BJ (cell line): ENCODE measurements at regions not wholly inside any gene's neighbourhood (a gene's known extent, or its start where the extent isn't known, plus 50 kb on each side); places are given as distances from the start of the nearest gene placed in this dataset.

ENCODE experiments used
- CTCF ChIA-PET: fragments of 350-600 bp; formaldehyde crosslinking; extraction: SDS; loops from one replicate; lab custom pipeline; 2021; ENCODE audit warnings: antibody characterized with exemption, inconsistent platforms; lab: Yijun Ruan, JAX
- POLR2A ChIA-PET: fragments of 300-600 bp; sonication (Branson Sonifier 250); formaldehyde crosslinking; extraction: SDS; loops from one replicate; lab custom pipeline; 2021; ENCODE audit warnings: antibody characterized with exemption; lab: Charles Lee
- DNase-seq: peaks from one replicate; pipeline ENCODE4 v3.0.0-alpha.2; 2011; ENCODE audit warnings: low read depth
- H3K27me3 ChIP-seq: 2 replicates; pipeline ENCODE4 v1.6.0; 2011; ENCODE audit warnings: low read length; ENCODE audit not compliant: control insufficient read depth, insufficient read depth
- H3K36me3 ChIP-seq: 2 replicates; pipeline ENCODE4 v1.5.1; 2011; ENCODE audit warnings: low read length; ENCODE audit not compliant: control insufficient read depth, insufficient read depth
- H3K4me3 ChIP-seq: 2 replicates; pipeline ENCODE4 v1.5.1; 2011; ENCODE audit warnings: low read depth, mild to moderate bottlenecking, control low read depth, low read length
- CTCF ChIP-seq: IDR thresholded peaks from 2 replicates; pipeline ENCODE4 v1.5.1; 2011; ENCODE audit warnings: low read depth, mild to moderate bottlenecking, control low read depth, inconsistent platforms, low read length, moderate library complexity; ENCODE audit not compliant: insufficient read depth

- no peak for DNase-seq
- CTCF ChIA-PET: no interaction called here
- TF ChIP-seq CTCF: no peak
- Histone ChIP-seq H3K4me3 (no peak overlapping the region), H3K27me3 (no peaks in the 10 kb centered on the region), H3K36me3 (no peaks in the 10 kb centered on the region)
- POLR2A ChIA-PET: no interaction called here
These were observed 203.4 kb upstream of the ZNF608 start for GRCh38 chr5:124949862-124950261.

GRCh38 chr5:124951105-124951504 is 204.7 kb upstream of the ZNF608 start:
- POLR2A ChIA-PET: no interaction called here
- no peak for TF ChIP-seq CTCF
- Histone ChIP-seq H3K36me3 (no peaks in the 10 kb centered on the region), H3K4me3 (no peak overlapping the region), H3K27me3 (no peaks in the 10 kb centered on the region)
- CTCF ChIA-PET: no interaction called here
- no peak for DNase-seq

- no peak for TF ChIP-seq CTCF
- no peak overlapping the region for H3K4me3 ChIP-seq
These were observed 205.2 kb upstream of the ZNF608 start for GRCh38 chr5:124951661-124952060.

DNA sequence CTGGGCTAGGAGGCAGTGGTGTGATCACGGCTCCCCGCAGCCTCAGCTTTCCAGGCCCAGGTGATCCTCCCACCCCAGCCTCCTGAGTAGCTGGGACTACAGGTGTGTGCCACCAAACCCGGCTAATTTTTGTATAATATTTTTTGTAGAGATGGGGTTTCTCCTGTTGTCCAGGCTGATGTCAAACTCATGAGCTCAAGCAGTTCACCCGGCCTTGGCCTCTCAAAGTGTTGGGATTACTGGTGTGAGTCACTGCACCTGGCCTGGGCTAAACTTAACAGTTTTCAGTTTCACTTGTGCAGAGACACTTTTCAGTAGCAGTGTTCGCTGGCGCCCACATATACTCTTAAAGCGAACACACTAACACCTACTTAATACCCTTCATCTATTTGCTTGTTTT is 205.6 kb upstream of the ZNF608 start:
- POLR2A ChIA-PET: no interaction called here
- H3K27me3 ChIP-seq: no peaks in the 10 kb centered on the region
- DNase-seq: no peak
- no peaks in the 10 kb centered on the region for H3K36me3 ChIP-seq
- no peak for TF ChIP-seq CTCF
- CTCF ChIA-PET: no interaction called here
- H3K4me3 ChIP-seq: no peak overlapping the region

More at GRCh38 chr5:124951661-124952060, 205.2 kb upstream of the ZNF608 start:
- Histone ChIP-seq H3K36me3 (no peaks in the 10 kb centered on the region), H3K27me3 (no peaks in the 10 kb centered on the region)
- POLR2A ChIA-PET: no interaction called here
- CTCF ChIA-PET: no interaction called here
- no peak for DNase-seq

GRCh38 chr5:124952566-124952965 is 206.1 kb upstream of the ZNF608 start:
- ChIA-PET CTCF (no interaction called here), POLR2A (no interaction called here)
- Histone ChIP-seq H3K36me3 (no peaks in the 10 kb centered on the region), H3K4me3 (no peak overlapping the region), H3K27me3 (no peaks in the 10 kb centered on the region)
- no peak for DNase-seq
- TF ChIP-seq CTCF: no peak
